SK-N-SH (cell line): ENCODE measurements at regions not wholly inside any gene's neighbourhood (a gene's known extent, or its start where the extent isn't known, plus 50 kb on each side); places are given as distances from the start of the nearest gene placed in this dataset.

Experiments
- FOSL2 ChIP-seq: IDR thresholded peaks from 2 replicates; pipeline ENCODE4 v1.4.0; 2012; ENCODE audit warnings: low read depth, mild to moderate bottlenecking, moderate library complexity, borderline replicate concordance
- FOXJ3 ChIP-seq: sonication (generic); formaldehyde crosslinking; IDR thresholded peaks from 2 replicates; pipeline ENCODE4 v1.5.1; 2020; ENCODE audit warnings: mild to moderate bottlenecking, missing genetic modification reagents
- MXI1 ChIP-seq: IDR thresholded peaks from 2 replicates; pipeline ENCODE4 v1.6.1; 2012; ENCODE audit warnings: mild to moderate bottlenecking, low read depth, low read length, improper control_type of control experiment
- POLR2AphosphoS5 ChIP-seq: IDR thresholded peaks from 2 replicates; pipeline ENCODE4 v1.6.1; 2012; ENCODE audit warnings: low read depth, low read length
- RCOR1 ChIP-seq: fragments of 150-350 bp; IDR thresholded peaks from 2 replicates; pipeline ENCODE4 v1.6.1; 2017; ENCODE audit warnings: antibody characterized with exemption, low read length
- RFX5 ChIP-seq: IDR thresholded peaks from 2 replicates; pipeline ENCODE4 v1.6.1; 2012; ENCODE audit warnings: mild to moderate bottlenecking, improper control_type of control experiment, low read length
- RXRA ChIP-seq: IDR thresholded peaks from 2 replicates; pipeline ENCODE4 v1.4.0; 2012; ENCODE audit warnings: low read depth, mild to moderate bottlenecking, borderline replicate concordance
- SIN3A ChIP-seq: IDR thresholded peaks from 2 replicates; pipeline ENCODE4 v1.6.1; 2012; ENCODE audit warnings: low read depth, mild to moderate bottlenecking, low read length, moderate library complexity, borderline replicate concordance
- TAF1 ChIP-seq: IDR thresholded peaks from 2 replicates; pipeline ENCODE4 v1.6.1; 2012; ENCODE audit warnings: low read depth, mild to moderate bottlenecking, low read length, moderate library complexity, borderline replicate concordance
- TF ChIP-seq, protein P1 (sequence below): fragments of 200-600 bp; sonication (generic); IDR thresholded peaks from 2 replicates; pipeline ENCODE4 v1.6.1; 2017; ENCODE audit warnings: antibody characterized with exemption, mild to moderate bottlenecking, moderate library complexity
- TF ChIP-seq, protein P2 (sequence below): IDR thresholded peaks from 2 replicates; pipeline ENCODE4 v1.4.0; 2012; ENCODE audit warnings: low read depth
- TF ChIP-seq, protein P3 (sequence below): IDR thresholded peaks from 2 replicates; pipeline ENCODE4; 2012

DNA sequence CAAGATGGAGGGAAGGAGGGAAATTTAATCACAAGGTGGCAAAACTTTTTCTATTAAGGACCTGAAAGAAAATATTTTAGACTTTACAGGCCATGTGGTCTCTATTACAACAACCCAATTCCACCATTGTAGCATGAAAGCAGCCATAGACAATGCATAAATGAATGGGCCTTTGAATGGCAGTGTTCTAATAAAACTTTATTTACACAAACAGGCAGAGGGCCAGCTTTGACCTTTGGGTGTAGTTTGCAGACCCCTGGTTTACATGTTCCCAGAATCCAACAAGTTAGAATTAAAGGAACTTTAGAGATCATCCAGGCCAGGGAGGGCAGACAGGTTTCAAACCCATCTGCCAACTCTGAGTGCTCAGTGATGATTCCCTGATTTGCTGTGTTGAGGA, 95.2 kb downstream of the BANF2 start:
- no peak for TF ChIP-seq RCOR1
- TF ChIP-seq, protein P1, sequence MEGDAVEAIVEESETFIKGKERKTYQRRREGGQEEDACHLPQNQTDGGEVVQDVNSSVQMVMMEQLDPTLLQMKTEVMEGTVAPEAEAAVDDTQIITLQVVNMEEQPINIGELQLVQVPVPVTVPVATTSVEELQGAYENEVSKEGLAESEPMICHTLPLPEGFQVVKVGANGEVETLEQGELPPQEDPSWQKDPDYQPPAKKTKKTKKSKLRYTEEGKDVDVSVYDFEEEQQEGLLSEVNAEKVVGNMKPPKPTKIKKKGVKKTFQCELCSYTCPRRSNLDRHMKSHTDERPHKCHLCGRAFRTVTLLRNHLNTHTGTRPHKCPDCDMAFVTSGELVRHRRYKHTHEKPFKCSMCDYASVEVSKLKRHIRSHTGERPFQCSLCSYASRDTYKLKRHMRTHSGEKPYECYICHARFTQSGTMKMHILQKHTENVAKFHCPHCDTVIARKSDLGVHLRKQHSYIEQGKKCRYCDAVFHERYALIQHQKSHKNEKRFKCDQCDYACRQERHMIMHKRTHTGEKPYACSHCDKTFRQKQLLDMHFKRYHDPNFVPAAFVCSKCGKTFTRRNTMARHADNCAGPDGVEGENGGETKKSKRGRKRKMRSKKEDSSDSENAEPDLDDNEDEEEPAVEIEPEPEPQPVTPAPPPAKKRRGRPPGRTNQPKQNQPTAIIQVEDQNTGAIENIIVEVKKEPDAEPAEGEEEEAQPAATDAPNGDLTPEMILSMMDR, result no peak
- TF ChIP-seq FOSL2, result no peak
- TF ChIP-seq, protein P2, sequence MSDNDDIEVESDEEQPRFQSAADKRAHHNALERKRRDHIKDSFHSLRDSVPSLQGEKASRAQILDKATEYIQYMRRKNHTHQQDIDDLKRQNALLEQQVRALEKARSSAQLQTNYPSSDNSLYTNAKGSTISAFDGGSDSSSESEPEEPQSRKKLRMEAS, result no peak
- no peak for TF ChIP-seq MXI1
- TF ChIP-seq, protein P3, sequence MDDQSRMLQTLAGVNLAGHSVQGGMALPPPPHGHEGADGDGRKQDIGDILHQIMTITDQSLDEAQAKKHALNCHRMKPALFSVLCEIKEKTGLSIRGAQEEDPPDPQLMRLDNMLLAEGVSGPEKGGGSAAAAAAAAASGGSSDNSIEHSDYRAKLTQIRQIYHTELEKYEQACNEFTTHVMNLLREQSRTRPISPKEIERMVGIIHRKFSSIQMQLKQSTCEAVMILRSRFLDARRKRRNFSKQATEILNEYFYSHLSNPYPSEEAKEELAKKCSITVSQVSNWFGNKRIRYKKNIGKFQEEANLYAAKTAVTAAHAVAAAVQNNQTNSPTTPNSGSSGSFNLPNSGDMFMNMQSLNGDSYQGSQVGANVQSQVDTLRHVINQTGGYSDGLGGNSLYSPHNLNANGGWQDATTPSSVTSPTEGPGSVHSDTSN, result no peak
- TF ChIP-seq POLR2AphosphoS5, result no peak
- TF ChIP-seq RXRA, result no peak
- TF ChIP-seq FOXJ3, result no peak
- TF ChIP-seq TAF1, result no peak
- no peak for TF ChIP-seq SIN3A
- no peak for TF ChIP-seq RFX5
